ENCODE measurements at regions not wholly inside any gene's neighbourhood (a gene's known extent, or its start where the extent isn't known, plus 50 kb on each side); places are given as distances from the start of the nearest gene placed in this dataset.
"Not testable (repeated sequence)": the region's sequence is repeated elsewhere in the genome, so short reads cannot be mapped to it uniquely, and the experiment has no call there.

DNA sequence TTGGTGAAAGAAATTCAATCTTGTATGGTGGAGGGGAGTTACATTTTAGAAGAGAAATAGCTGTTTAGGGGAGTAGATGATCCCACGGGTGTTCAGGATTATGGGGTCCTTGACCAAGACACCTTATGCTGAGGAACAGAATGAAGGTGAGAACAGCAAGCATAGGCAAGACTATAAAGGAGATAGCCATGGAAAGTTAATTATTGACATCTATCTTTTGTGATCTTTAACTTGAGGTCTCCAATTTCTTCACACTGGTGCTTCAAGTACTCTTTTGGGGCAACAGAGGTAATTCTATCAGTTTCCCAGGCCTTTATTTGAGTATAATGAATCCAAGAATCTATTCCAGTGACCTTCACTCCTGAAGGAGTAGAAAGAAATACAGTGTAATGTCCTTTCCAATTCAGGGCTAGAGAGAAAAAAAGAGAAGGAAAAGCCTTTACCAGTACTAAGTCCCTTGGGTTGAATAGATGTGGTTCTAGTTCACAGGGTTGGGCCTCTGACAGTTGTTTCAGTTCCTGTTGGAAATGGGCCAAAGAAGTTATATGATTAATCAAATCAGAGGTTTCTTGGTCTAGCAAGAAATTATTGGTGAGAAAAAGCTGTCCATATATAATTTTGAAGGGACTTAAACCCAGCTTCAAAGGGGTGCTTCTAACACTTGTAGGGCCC, 2104.1 kb upstream of the ACO1 start:
- ChIA-PET CTCF (no interaction called here), POLR2A (no interaction called here)
- Histone ChIP-seq H3K4me3 (ENCODE audit: low read depth, low read length) (no peak overlapping the region), H3K4me1 (ENCODE audit: control insufficient read depth, insufficient read depth, low read length) (no peaks in the 10 kb centered on the region), H3K36me3 (ENCODE audit: control insufficient read depth in 2 of 2, insufficient read depth in 1 of 2, low read length in 2 of 2) (no peaks in the 10 kb centered on the region), H3K9me3 (ENCODE audit: control insufficient read depth, insufficient read depth, low read depth, low read length) (no peaks in the 10 kb centered on the region), H3K27ac (ENCODE audit: extremely low read depth, low read depth, low read length) (no peak overlapping the region)
- TF ChIP-seq ZNF239 (tag by site-specific recombination; IDR thresholded peaks at IDR 0.05) (no peak), ZNF707 (tag by site-specific recombination; IDR thresholded peaks at IDR 0.05) (no peak), ZBTB21 (tag by site-specific recombination; IDR thresholded peaks at IDR 0.05) (no peak)
- TF ChIP-seq, protein P1, sequence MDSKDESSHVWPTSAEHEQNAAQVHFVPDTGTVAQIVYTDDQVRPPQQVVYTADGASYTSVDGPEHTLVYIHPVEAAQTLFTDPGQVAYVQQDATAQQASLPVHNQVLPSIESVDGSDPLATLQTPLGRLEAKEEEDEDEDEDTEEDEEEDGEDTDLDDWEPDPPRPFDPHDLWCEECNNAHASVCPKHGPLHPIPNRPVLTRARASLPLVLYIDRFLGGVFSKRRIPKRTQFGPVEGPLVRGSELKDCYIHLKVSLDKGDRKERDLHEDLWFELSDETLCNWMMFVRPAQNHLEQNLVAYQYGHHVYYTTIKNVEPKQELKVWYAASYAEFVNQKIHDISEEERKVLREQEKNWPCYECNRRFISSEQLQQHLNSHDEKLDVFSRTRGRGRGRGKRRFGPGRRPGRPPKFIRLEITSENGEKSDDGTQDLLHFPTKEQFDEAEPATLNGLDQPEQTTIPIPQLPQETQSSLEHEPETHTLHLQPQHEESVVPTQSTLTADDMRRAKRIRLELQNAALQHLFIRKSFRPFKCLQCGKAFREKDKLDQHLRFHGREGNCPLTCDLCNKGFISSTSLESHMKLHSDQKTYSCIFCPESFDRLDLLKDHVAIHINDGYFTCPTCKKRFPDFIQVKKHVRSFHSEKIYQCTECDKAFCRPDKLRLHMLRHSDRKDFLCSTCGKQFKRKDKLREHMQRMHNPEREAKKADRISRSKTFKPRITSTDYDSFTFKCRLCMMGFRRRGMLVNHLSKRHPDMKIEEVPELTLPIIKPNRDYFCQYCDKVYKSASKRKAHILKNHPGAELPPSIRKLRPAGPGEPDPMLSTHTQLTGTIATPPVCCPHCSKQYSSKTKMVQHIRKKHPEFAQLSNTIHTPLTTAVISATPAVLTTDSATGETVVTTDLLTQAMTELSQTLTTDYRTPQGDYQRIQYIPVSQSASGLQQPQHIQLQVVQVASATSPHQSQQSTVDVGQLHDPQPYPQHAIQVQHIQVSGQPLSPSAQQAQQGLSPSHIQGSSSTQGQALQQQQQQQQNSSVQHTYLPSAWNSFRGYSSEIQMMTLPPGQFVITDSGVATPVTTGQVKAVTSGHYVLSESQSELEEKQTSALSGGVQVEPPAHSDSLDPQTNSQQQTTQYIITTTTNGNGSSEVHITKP (tag by site-specific recombination; IDR thresholded peaks at IDR 0.05) = no peak
- TF ChIP-seq, protein P2, sequence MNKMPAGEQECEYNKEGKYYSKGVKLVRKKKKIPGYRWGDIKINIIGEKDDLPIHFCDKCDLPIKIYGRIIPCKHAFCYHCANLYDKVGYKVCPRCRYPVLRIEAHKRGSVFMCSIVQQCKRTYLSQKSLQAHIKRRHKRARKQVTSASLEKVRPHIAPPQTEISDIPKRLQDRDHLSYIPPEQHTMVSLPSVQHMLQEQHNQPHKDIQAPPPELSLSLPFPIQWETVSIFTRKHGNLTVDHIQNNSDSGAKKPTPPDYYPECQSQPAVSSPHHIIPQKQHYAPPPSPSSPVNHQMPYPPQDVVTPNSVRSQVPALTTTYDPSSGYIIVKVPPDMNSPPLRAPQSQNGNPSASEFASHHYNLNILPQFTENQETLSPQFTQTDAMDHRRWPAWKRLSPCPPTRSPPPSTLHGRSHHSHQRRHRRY (tag by site-specific recombination; IDR thresholded peaks at IDR 0.05) = no peak

DNA sequence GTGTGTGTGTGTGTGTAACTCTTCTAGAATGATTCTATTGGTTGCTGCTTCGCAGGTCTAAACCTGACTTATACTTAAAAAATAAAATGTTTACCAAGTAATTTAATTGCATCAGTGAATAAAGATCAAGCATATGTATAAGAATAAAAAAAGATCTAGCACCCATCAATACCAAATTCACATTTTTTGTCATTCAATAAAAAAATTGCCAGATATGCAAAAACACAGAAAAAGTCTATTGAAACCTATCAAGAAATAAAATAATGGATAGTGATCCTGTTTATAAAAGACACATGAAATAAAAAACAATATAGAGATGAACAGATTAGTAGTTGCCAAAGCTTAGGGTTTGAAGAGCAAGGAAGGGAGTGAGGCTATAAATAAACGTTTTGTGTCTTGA, 2095.0 kb upstream of the ACO1 start:
- no peaks in the 10 kb centered on the region for H3K36me3 ChIP-seq (ENCODE audit: control insufficient read depth in 2 of 2, insufficient read depth in 1 of 2, low read length in 2 of 2)
- TF ChIP-seq GLIS1 (tag by site-specific recombination; IDR thresholded peaks at IDR 0.05) = no peak
- TF ChIP-seq ZNF610 (tag by site-specific recombination; IDR thresholded peaks at IDR 0.05; ENCODE audit: borderline replicate concordance) = no peak
- no peak for TF ChIP-seq ZNF600 (tag by site-specific recombination; IDR thresholded peaks at IDR 0.05)
- no peak for TF ChIP-seq ZNF248 (tag by site-specific recombination; IDR thresholded peaks at IDR 0.05)
- no peaks in the 10 kb centered on the region for H3K4me1 ChIP-seq (ENCODE audit: control insufficient read depth, insufficient read depth, low read length)
- ChIA-PET CTCF (no interaction called here), POLR2A (no interaction called here)
- no peak overlapping the region for H3K4me3 ChIP-seq (ENCODE audit: low read depth, low read length)
- H3K27ac ChIP-seq (ENCODE audit: extremely low read depth, low read depth, low read length) = no peak overlapping the region
- no peaks in the 10 kb centered on the region for H3K9me3 ChIP-seq (ENCODE audit: control insufficient read depth, insufficient read depth, low read depth, low read length)

DNA sequence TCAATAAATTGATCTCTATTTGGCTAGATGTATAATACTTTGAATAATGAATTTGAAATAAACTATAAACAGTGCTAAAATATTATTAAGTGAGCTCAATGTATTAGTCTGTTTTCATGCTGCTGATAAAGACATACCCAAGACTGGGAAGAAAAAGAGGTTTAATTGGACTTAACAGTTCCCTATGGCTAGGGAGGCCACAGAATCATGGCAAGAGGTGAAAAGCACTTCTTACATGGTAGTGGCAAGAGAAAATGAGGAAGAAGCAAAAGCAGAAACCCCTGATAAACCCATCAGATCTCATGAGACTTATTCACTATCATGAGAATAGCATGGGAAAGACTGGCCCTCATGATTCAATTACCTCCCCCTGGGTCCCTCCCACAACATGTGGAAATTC, 2092.4 kb upstream of the ACO1 start:
- H3K27ac ChIP-seq (ENCODE audit: extremely low read depth, low read depth, low read length); H3K9me3 ChIP-seq (ENCODE audit: control insufficient read depth, insufficient read depth, low read depth, low read length); POLR2A ChIA-PET; H3K4me3 ChIP-seq (ENCODE audit: low read depth, low read length); H3K36me3 ChIP-seq (ENCODE audit: control insufficient read depth in 2 of 2, insufficient read depth in 1 of 2, low read length in 2 of 2); H3K4me1 ChIP-seq (ENCODE audit: control insufficient read depth, insufficient read depth, low read length): not testable (repeated sequence)
- CTCF ChIA-PET = interaction anchor here (0.9 kb wide), 1 partner anchor 13 kb away, joined by 3 read pairs; no protein-coding TSS in a partner anchor

DNA sequence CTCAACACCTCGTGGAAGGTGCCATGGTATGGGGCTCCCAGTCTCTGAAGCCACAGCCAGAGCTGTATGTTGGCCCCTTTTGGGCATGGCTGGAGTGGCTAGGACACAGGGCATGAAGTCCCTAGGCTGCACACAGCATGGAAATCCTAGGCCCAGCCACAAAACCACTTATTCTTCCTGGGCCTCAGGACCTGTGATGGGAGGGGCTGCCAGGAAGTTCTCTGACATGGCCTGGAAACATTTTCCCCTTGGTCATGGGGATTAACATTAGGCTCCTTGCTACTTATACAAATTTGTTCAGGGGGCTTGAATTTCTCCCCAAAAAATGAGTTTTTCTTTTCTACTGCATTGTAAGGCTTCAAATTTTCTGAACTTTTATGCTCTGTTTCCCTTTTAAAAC, 2091.2 kb upstream of the ACO1 start:
- Histone ChIP-seq H3K36me3 (ENCODE audit: control insufficient read depth in 2 of 2, insufficient read depth in 1 of 2, low read length in 2 of 2) (no peaks in the 10 kb centered on the region), H3K9me3 (ENCODE audit: control insufficient read depth, insufficient read depth, low read depth, low read length) (no peaks in the 10 kb centered on the region), H3K4me3 (ENCODE audit: low read depth, low read length) (no peak overlapping the region), H3K4me1 (ENCODE audit: control insufficient read depth, insufficient read depth, low read length) (no peaks in the 10 kb centered on the region), H3K27ac (ENCODE audit: extremely low read depth, low read depth, low read length) (no peak overlapping the region)
- ChIA-PET CTCF (no interaction called here), POLR2A (no interaction called here)
- TF ChIP-seq GFI1B (tag by site-specific recombination; IDR thresholded peaks at IDR 0.05) (no peak), ZNF335 (tag by site-specific recombination; conservative IDR thresholded peaks at IDR 0.05) (no peak), SETDB1 (IDR thresholded peaks at IDR 0.05; ENCODE audit: insufficient read length, low read length) (no peak), ZNF133 (tag by site-specific recombination; IDR thresholded peaks at IDR 0.05) (no peak), ZNF843 (tag by site-specific recombination; IDR thresholded peaks at IDR 0.05) (no peak), BCL11B (tag by site-specific recombination; IDR thresholded peaks at IDR 0.05; ENCODE audit: low read depth) (no peak), ZNF324 (tag by site-specific recombination; IDR thresholded peaks at IDR 0.05) (no peak), ZNF354C (tag by site-specific recombination; IDR thresholded peaks at IDR 0.05; ENCODE audit: borderline replicate concordance, low read depth) (no peak), ZNF776 (tag by site-specific recombination; IDR thresholded peaks at IDR 0.05; ENCODE audit: borderline replicate concordance) (no peak), GLIS1 (tag by site-specific recombination; IDR thresholded peaks at IDR 0.05) (no peak), ZNF404 (tag by site-specific recombination; IDR thresholded peaks at IDR 0.05) (no peak)
- TF ChIP-seq, protein P3, sequence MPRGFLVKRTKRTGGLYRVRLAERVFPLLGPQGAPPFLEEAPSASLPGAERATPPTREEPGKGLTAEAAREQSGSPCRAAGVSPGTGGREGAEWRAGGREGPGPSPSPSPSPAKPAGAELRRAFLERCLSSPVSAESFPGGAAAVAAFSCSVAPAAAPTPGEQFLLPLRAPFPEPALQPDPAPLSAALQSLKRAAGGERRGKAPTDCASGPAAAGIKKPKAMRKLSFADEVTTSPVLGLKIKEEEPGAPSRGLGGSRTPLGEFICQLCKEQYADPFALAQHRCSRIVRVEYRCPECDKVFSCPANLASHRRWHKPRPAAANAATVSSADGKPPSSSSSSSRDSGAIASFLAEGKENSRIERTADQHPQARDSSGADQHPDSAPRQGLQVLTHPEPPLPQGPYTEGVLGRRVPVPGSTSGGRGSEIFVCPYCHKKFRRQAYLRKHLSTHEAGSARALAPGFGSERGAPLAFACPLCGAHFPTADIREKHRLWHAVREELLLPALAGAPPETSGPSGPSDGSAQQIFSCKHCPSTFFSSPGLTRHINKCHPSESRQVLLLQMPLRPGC (tag by site-specific recombination; IDR thresholded peaks at IDR 0.05) = no peak
- TF ChIP-seq, protein P4, sequence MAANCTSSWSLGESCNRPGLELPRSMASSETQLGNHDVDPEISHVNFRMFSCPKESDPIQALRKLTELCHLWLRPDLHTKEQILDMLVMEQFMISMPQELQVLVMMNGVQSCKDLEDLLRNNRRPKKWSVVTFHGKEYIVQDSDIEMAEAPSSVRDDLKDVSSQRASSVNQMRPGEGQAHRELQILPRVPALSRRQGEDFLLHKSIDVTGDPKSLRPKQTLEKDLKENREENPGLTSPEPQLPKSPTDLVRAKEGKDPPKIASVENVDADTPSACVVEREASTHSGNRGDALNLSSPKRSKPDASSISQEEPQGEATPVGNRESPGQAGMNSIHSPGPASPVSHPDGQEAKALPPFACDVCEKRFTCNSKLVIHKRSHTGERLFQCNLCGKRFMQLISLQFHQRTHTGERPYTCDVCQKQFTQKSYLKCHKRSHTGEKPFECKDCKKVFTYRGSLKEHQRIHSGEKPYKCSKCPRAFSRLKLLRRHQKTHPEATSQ (tag by site-specific recombination; IDR thresholded peaks at IDR 0.05) = no peak

All from HEK293 (cell line).